WTC11 (cell line): ENCODE measurements at regions not wholly inside any gene's neighbourhood (a gene's known extent, or its start where the extent isn't known, plus 50 kb on each side); places are given as distances from the start of the nearest gene placed in this dataset.

Experiments used
- ATAC-seq: fragments of 200-7000 bp; cut with Tn5 transposase; 2 replicates; pipeline ENCODE4 v1.10.0; 2021; ENCODE audit warnings: mild to moderate bottlenecking, moderate library complexity
- CTCF ChIA-PET: fragments of 300-600 bp; sonication (Branson Sonifier 250); formaldehyde crosslinking; loops from one replicate; lab custom pipeline; 2021; ENCODE audit warnings: antibody characterized with exemption; lab: Charles Lee
- POLR2A ChIA-PET: fragments of 350-600 bp; sonication (Branson Sonifier 250); formaldehyde crosslinking; loops from one replicate; lab custom pipeline; 2021; ENCODE audit warnings: antibody characterized with exemption; lab: Charles Lee
- DNase-seq: peaks from one replicate; pipeline ENCODE4 v3.0.0; 2021; ENCODE audit warnings: low spot score
- H3K27ac Mint-ChIP-seq: 2 replicates; pipeline ENCODE4 v1.8.0; 2021; ENCODE audit warnings: mixed read lengths
- H3K27me3 Mint-ChIP-seq: 2 replicates; pipeline ENCODE4 v1.8.0; 2021; ENCODE audit warnings: low read depth, mild to moderate bottlenecking, moderate library complexity, mixed read lengths
- H3K36me3 Mint-ChIP-seq: 2 replicates; pipeline ENCODE4 v1.8.0; 2021; ENCODE audit warnings: mixed read lengths
- H3K4me1 Mint-ChIP-seq: 2 replicates; pipeline ENCODE4 v1.8.0; 2022; ENCODE audit warnings: mixed read lengths
- H3K4me3 Mint-ChIP-seq: 2 replicates; pipeline ENCODE4 v1.8.0; 2021; ENCODE audit warnings: mild to moderate bottlenecking, moderate library complexity, mixed read lengths
- H3K9me3 Mint-ChIP-seq: 2 replicates; pipeline ENCODE4 v1.8.0; 2021; ENCODE audit warnings: mixed read lengths
- ARID4B ChIP-seq: sonication (generic); formaldehyde crosslinking; IDR thresholded peaks from 2 replicates; pipeline ENCODE4 v1.8.0; 2023; ENCODE audit warnings: missing genetic modification reagents, mild to moderate bottlenecking, borderline replicate concordance
- CREB1 ChIP-seq: sonication (generic); formaldehyde crosslinking; IDR thresholded peaks from 2 replicates; pipeline ENCODE4 v1.8.0; 2023; ENCODE audit warnings: mild to moderate bottlenecking, missing genetic modification reagents
- E2F4 ChIP-seq: sonication (generic); formaldehyde crosslinking; IDR thresholded peaks from 2 replicates; pipeline ENCODE4 v1.8.1; 2022; ENCODE audit warnings: low read depth, mild to moderate bottlenecking, moderate library complexity, missing genetic modification reagents, borderline replicate concordance
- ELF4 ChIP-seq: sonication (generic); formaldehyde crosslinking; IDR thresholded peaks from 2 replicates; pipeline ENCODE4 v1.8.1; 2022; ENCODE audit warnings: low read depth, mild to moderate bottlenecking, moderate library complexity, missing genetic modification reagents
- EMX1 ChIP-seq: fragments of 250-450 bp; sonication (Bioruptor Pico); IDR thresholded peaks from 2 replicates; pipeline ENCODE4 v1.8.0; 2021; ENCODE audit warnings: mild to moderate bottlenecking
- ESRRA ChIP-seq: sonication (generic); formaldehyde crosslinking; IDR thresholded peaks from 2 replicates; pipeline ENCODE4 v1.8.1; 2022; ENCODE audit warnings: mild to moderate bottlenecking, missing genetic modification reagents, borderline replicate concordance
- FOXK1 ChIP-seq: sonication (generic); formaldehyde crosslinking; IDR thresholded peaks from 2 replicates; pipeline ENCODE4 v1.8.0; 2022; ENCODE audit warnings: mild to moderate bottlenecking, moderate library complexity, missing genetic modification reagents
- GTF2I ChIP-seq: fragments of 250-450 bp; sonication (Bioruptor Pico); conservative IDR thresholded peaks from 2 replicates; pipeline ENCODE4 v1.4.0; 2021; ENCODE audit warnings: mild to moderate bottlenecking
- HMGA2 ChIP-seq: fragments of 250-450 bp; sonication (Bioruptor Pico); IDR thresholded peaks from 2 replicates; pipeline ENCODE4 v1.4.0; 2021; ENCODE audit warnings: mild to moderate bottlenecking, moderate library complexity
- MXD4 ChIP-seq: fragments of 250-450 bp; sonication (Bioruptor Pico); IDR thresholded peaks from 2 replicates; pipeline ENCODE4 v1.8.0; 2021; ENCODE audit warnings: mild to moderate bottlenecking, moderate library complexity, borderline replicate concordance
- NFYB ChIP-seq: sonication (generic); formaldehyde crosslinking; conservative IDR thresholded peaks from 2 replicates; pipeline ENCODE4 v1.8.0; 2022; ENCODE audit warnings: low read depth, missing genetic modification reagents
- NR2C2 ChIP-seq: sonication (generic); formaldehyde crosslinking; IDR thresholded peaks from 2 replicates; pipeline ENCODE4 v1.8.0; 2022; ENCODE audit warnings: mild to moderate bottlenecking, missing genetic modification reagents
- NR3C1 ChIP-seq: sonication (generic); formaldehyde crosslinking; conservative IDR thresholded peaks from 2 replicates; pipeline ENCODE4 v1.8.1; 2023; ENCODE audit warnings: low read depth, mild to moderate bottlenecking, missing genetic modification reagents
- OVOL2 ChIP-seq: fragments of 250-450 bp; sonication (Bioruptor Pico); IDR thresholded peaks from 2 replicates; pipeline ENCODE4 v1.9.0; 2021; ENCODE audit warnings: mild to moderate bottlenecking, borderline replicate concordance
- PREB ChIP-seq: sonication (generic); formaldehyde crosslinking; IDR thresholded peaks from 2 replicates; pipeline ENCODE4 v1.8.1; 2022; ENCODE audit warnings: mild to moderate bottlenecking, missing genetic modification reagents, moderate library complexity, borderline replicate concordance
- PRRX2 ChIP-seq: fragments of 250-450 bp; sonication (Bioruptor Pico); IDR thresholded peaks from 2 replicates; pipeline ENCODE4 v1.8.0; 2021; ENCODE audit warnings: mild to moderate bottlenecking
- RORB ChIP-seq: fragments of 250-450 bp; sonication (Bioruptor Pico); IDR thresholded peaks from 2 replicates; pipeline ENCODE4 v1.9.0; 2021; ENCODE audit warnings: mild to moderate bottlenecking
- SOX15 ChIP-seq: fragments of 250-450 bp; sonication (Bioruptor Pico); IDR thresholded peaks from 2 replicates; pipeline ENCODE4 v1.9.0; 2021; ENCODE audit warnings: mild to moderate bottlenecking
- TEAD1 ChIP-seq: sonication (generic); formaldehyde crosslinking; IDR thresholded peaks from 2 replicates; pipeline ENCODE4 v1.8.0; 2022; ENCODE audit warnings: mild to moderate bottlenecking, missing genetic modification reagents
- TP53 ChIP-seq: sonication (generic); formaldehyde crosslinking; IDR thresholded peaks from 2 replicates; pipeline ENCODE4 v1.8.1; 2023; ENCODE audit warnings: mild to moderate bottlenecking, missing genetic modification reagents
- USF1 ChIP-seq: sonication (generic); formaldehyde crosslinking; IDR thresholded peaks from 2 replicates; pipeline ENCODE4 v1.8.0; 2022; ENCODE audit warnings: mild to moderate bottlenecking, missing genetic modification reagents
- ZBTB43 ChIP-seq: sonication (generic); formaldehyde crosslinking; IDR thresholded peaks from 2 replicates; pipeline ENCODE4 v1.8.1; 2023; ENCODE audit warnings: mild to moderate bottlenecking, missing genetic modification reagents
- ZMAT4 ChIP-seq: fragments of 250-450 bp; sonication (Bioruptor Pico); IDR thresholded peaks from 2 replicates; pipeline ENCODE4 v1.9.0; 2021; ENCODE audit warnings: mild to moderate bottlenecking
- ZNF219 ChIP-seq: sonication (generic); formaldehyde crosslinking; IDR thresholded peaks from 2 replicates; pipeline ENCODE4 v1.8.0; 2023; ENCODE audit warnings: missing genetic modification reagents, mild to moderate bottlenecking, borderline replicate concordance
- ZNF263 ChIP-seq: sonication (generic); formaldehyde crosslinking; IDR thresholded peaks from 2 replicates; pipeline ENCODE4 v1.8.1; 2022; ENCODE audit warnings: low read depth, mild to moderate bottlenecking, moderate library complexity, missing genetic modification reagents
- ZNF425 ChIP-seq: fragments of 250-450 bp; sonication (Bioruptor Pico); conservative IDR thresholded peaks from 2 replicates; pipeline ENCODE4 v1.9.0; 2021; ENCODE audit warnings: mild to moderate bottlenecking
- ZNF671 ChIP-seq: fragments of 250-450 bp; sonication (Bioruptor Pico); IDR thresholded peaks from 2 replicates; pipeline ENCODE4 v1.8.0; 2021; ENCODE audit warnings: mild to moderate bottlenecking

- Mint-ChIP-seq H3K9me3 (peaks cover 94% of the 10 kb centered on the region), H3K36me3 (peaks cover 94% of the 10 kb centered on the region), H3K4me3 (no peak overlapping the region), H3K27me3 (peaks cover 30% of the 10 kb centered on the region), H3K4me1 (no peaks in the 10 kb centered on the region), H3K27ac (no peak overlapping the region)
- CTCF ChIA-PET, result no interaction called here
- TF ChIP-seq GTF2I (CRISPR knock-in tag) (no peak), ZNF671 (CRISPR knock-in tag) (no peak), ESRRA (CRISPR knock-in tag) (no peak), ZNF219 (no peak), OVOL2 (CRISPR knock-in tag) (no peak), ZNF263 (CRISPR knock-in tag) (no peak), RORB (no peak), PRRX2 (CRISPR knock-in tag) (no peak), TEAD1 (CRISPR knock-in tag) (no peak), EMX1 (CRISPR knock-in tag) (no peak), MXD4 (CRISPR knock-in tag) (no peak), SOX15 (no peak), ZNF425 (CRISPR knock-in tag) (no peak)
- POLR2A ChIA-PET, result no interaction called here
- no peak for DNase-seq
- no peak for ATAC-seq
These were observed 185.4 kb downstream of the TUBA3C start for GRCh38 chr13:18996221-18996620.

- H3K4me1 Mint-ChIP-seq, result no peaks in the 10 kb centered on the region
- ATAC-seq, result no peak
- CTCF ChIA-PET, result no interaction called here
- H3K36me3 Mint-ChIP-seq, result peaks cover 94% of the 10 kb centered on the region
- POLR2A ChIA-PET, result no interaction called here
- no peak overlapping the region for H3K4me3 Mint-ChIP-seq
- no peak for DNase-seq
- peaks cover 95% of the 10 kb centered on the region for H3K9me3 Mint-ChIP-seq
- peaks cover 31% of the 10 kb centered on the region for H3K27me3 Mint-ChIP-seq
- H3K27ac Mint-ChIP-seq, result no peak overlapping the region
- TF ChIP-seq NR2C2 (CRISPR knock-in tag) (no peak), NR3C1 (CRISPR knock-in tag) (no peak), ZMAT4 (CRISPR knock-in tag) (no peak), ZBTB43 (no peak), HMGA2 (no peak), FOXK1 (CRISPR knock-in tag) (no peak), CREB1 (CRISPR knock-in tag) (no peak), TP53 (CRISPR knock-in tag) (no peak), USF1 (CRISPR knock-in tag) (no peak), PREB (CRISPR knock-in tag) (no peak), ARID4B (CRISPR knock-in tag) (no peak), E2F4 (CRISPR knock-in tag) (no peak), NFYB (CRISPR knock-in tag) (no peak), ELF4 (CRISPR knock-in tag) (no peak)
These were observed 186.3 kb downstream of the TUBA3C start for GRCh38 chr13:18995259-18995873.
